IPS-18c (cell line): ENCODE measurements at regions not wholly inside any gene's neighbourhood (a gene's known extent, or its start where the extent isn't known, plus 50 kb on each side); places are given as distances from the start of the nearest gene placed in this dataset.

Experiments
- H3K4me3 ChIP-seq: 2 replicates; pipeline ENCODE4 v1.7.0; 2013; ENCODE audit warnings: low read depth, mild to moderate bottlenecking, low read length, moderate library complexity; ENCODE audit not compliant: insufficient read depth
- H3K9me3 ChIP-seq: one replicate; pipeline ENCODE4 v1.6.1; 2013; ENCODE audit warnings: mild to moderate bottlenecking, low read length, moderate library complexity; ENCODE audit not compliant: control insufficient read depth, insufficient read depth

GRCh38 chr2:193738892-193739291, 1544.2 kb upstream of the TMEFF2 start:
- Histone ChIP-seq H3K4me3 (no peak overlapping the region), H3K9me3 (no peaks in the 10 kb centered on the region)

- Histone ChIP-seq H3K9me3 (peaks cover 2% of the 10 kb centered on the region), H3K4me3 (no peak overlapping the region)
These were observed 1518.2 kb upstream of the TMEFF2 start for GRCh38 chr2:193712912-193713311.

- no peaks in the 10 kb centered on the region for H3K9me3 ChIP-seq
- H3K4me3 ChIP-seq = no peak overlapping the region
These were observed 1508.7 kb upstream of the TMEFF2 start for GRCh38 chr2:193703411-193703810.

GRCh38 chr2:193701484-193701883, 1506.8 kb upstream of the TMEFF2 start:
- no peak overlapping the region for H3K4me3 ChIP-seq

GRCh38 chr2:193695367-193695766, 1500.6 kb upstream of the TMEFF2 start:
- H3K4me3 ChIP-seq = no peak overlapping the region
- H3K9me3 ChIP-seq = no peaks in the 10 kb centered on the region

More at GRCh38 chr2:193701484-193701883, 1506.8 kb upstream of the TMEFF2 start:
- no peaks in the 10 kb centered on the region for H3K9me3 ChIP-seq

GRCh38 chr2:193693758-193694157, 1499.0 kb upstream of the TMEFF2 start:
- no peak overlapping the region for H3K4me3 ChIP-seq
- H3K9me3 ChIP-seq = no peaks in the 10 kb centered on the region

- Histone ChIP-seq H3K4me3 (no peak overlapping the region), H3K9me3 (no peaks in the 10 kb centered on the region)
These were observed 1495.8 kb upstream of the TMEFF2 start for GRCh38 chr2:193690572-193690971.

- no peaks in the 10 kb centered on the region for H3K9me3 ChIP-seq
These were observed 1492.5 kb upstream of the TMEFF2 start for GRCh38 chr2:193687195-193687594.

GRCh38 chr2:193679847-193680246, 1485.1 kb upstream of the TMEFF2 start:
- H3K4me3 ChIP-seq = no peak overlapping the region
- no peaks in the 10 kb centered on the region for H3K9me3 ChIP-seq

More at GRCh38 chr2:193687195-193687594, 1492.5 kb upstream of the TMEFF2 start:
- no peak overlapping the region for H3K4me3 ChIP-seq

GRCh38 chr2:193670478-193670877, 1475.7 kb upstream of the TMEFF2 start:
- Histone ChIP-seq H3K9me3 (no peaks in the 10 kb centered on the region), H3K4me3 (no peak overlapping the region)

GRCh38 chr2:193668557-193669323, 1474.0 kb upstream of the TMEFF2 start:
- Histone ChIP-seq H3K9me3 (no peaks in the 10 kb centered on the region), H3K4me3 (no peak overlapping the region)

- no peak overlapping the region for H3K4me3 ChIP-seq
- no peaks in the 10 kb centered on the region for H3K9me3 ChIP-seq
These were observed 1433.2 kb upstream of the TMEFF2 start for GRCh38 chr2:193627927-193628272.

- no peaks in the 10 kb centered on the region for H3K9me3 ChIP-seq
- no peak overlapping the region for H3K4me3 ChIP-seq
These were observed 1432.6 kb upstream of the TMEFF2 start for GRCh38 chr2:193627187-193627926.

- Histone ChIP-seq H3K4me3 (no peak overlapping the region), H3K9me3 (no peaks in the 10 kb centered on the region)
These were observed 1413.7 kb upstream of the TMEFF2 start for GRCh38 chr2:193608451-193608850.

- Histone ChIP-seq H3K9me3 (peaks cover 9% of the 10 kb centered on the region), H3K4me3 (no peak overlapping the region)
These were observed 1396.1 kb upstream of the TMEFF2 start for GRCh38 chr2:193590831-193591230.

- H3K9me3 ChIP-seq = no peaks in the 10 kb centered on the region
These were observed 1389.8 kb upstream of the TMEFF2 start for GRCh38 chr2:193584522-193584938.

GRCh38 chr2:193583638-193584400, 1389.1 kb upstream of the TMEFF2 start:
- Histone ChIP-seq H3K9me3 (no peaks in the 10 kb centered on the region), H3K4me3 (no peak overlapping the region)

More at GRCh38 chr2:193584522-193584938, 1389.8 kb upstream of the TMEFF2 start:
- H3K4me3 ChIP-seq = no peak overlapping the region

- Histone ChIP-seq H3K9me3 (no peaks in the 10 kb centered on the region), H3K4me3 (no peak overlapping the region)
These were observed 1387.1 kb upstream of the TMEFF2 start for GRCh38 chr2:193581807-193582206.
